Bronchial epithelial cell (primary cell): ENCODE measurements at regions not wholly inside any gene's neighbourhood (a gene's known extent, or its start where the extent isn't known, plus 50 kb on each side); places are given as distances from the start of the nearest gene placed in this dataset.

Source experiments
- DNase-seq: peaks from one replicate; pipeline ENCODE4 v3.0.0-alpha.2; 2010; ENCODE audit warnings: low read depth
- FAIRE-seq: peaks from 2 replicates; lab custom pipeline; 2011; peaks lifted over from hg19 to GRCh38; lab: Jason Lieb, UNC
- H3K27me3 ChIP-seq: 2 replicates; pipeline ENCODE4 v1.5.1; 2011; ENCODE audit warnings: low read length; ENCODE audit not compliant: control insufficient read depth, insufficient read depth
- H3K36me3 ChIP-seq: 2 replicates; pipeline ENCODE4 v1.5.1; 2011; ENCODE audit warnings: low read length; ENCODE audit not compliant: control insufficient read depth, insufficient read depth
- H3K4me3 ChIP-seq: 2 replicates; pipeline ENCODE4 v1.5.1; 2011; ENCODE audit warnings: mild to moderate bottlenecking, low read depth, low read length, control low read depth
- CTCF ChIP-seq: IDR thresholded peaks from 2 replicates; pipeline ENCODE4 v1.5.1; 2011; ENCODE audit warnings: mild to moderate bottlenecking, moderate library complexity, low read length, control low read depth, inconsistent platforms; ENCODE audit not compliant: insufficient read depth, severe bottlenecking

GRCh38 chr1:229972600-229973296 lies 94.3 kb upstream of the GALNT2 start:
- H3K4me3 ChIP-seq, result no peak overlapping the region
- DNase-seq (no peak), FAIRE-seq (no peak)
- peak; percentile 19 for TF ChIP-seq CTCF
- no peaks in the 10 kb centered on the region for H3K27me3 ChIP-seq
- H3K36me3 ChIP-seq, result no peaks in the 10 kb centered on the region

GRCh38 chr1:229973297-229973612 lies 93.8 kb upstream of the GALNT2 start:
- DNase-seq, result no peak
- Histone ChIP-seq H3K36me3 (no peaks in the 10 kb centered on the region), H3K27me3 (no peaks in the 10 kb centered on the region), H3K4me3 (no peak overlapping the region)
- TF ChIP-seq CTCF, result no peak
- FAIRE-seq, result no peak

GRCh38 chr1:229975047-229975446 lies 92.0 kb upstream of the GALNT2 start:
- no peak for TF ChIP-seq CTCF
- Histone ChIP-seq H3K36me3 (no peaks in the 10 kb centered on the region), H3K4me3 (no peak overlapping the region), H3K27me3 (no peaks in the 10 kb centered on the region)
- no peak for FAIRE-seq
- no peak for DNase-seq

- no peak for TF ChIP-seq CTCF
- no peak overlapping the region for H3K4me3 ChIP-seq
- DNase-seq, result peak; percentile 87
- no peaks in the 10 kb centered on the region for H3K36me3 ChIP-seq
- no peaks in the 10 kb centered on the region for H3K27me3 ChIP-seq
- no peak for FAIRE-seq
Observed at GRCh38 chr1:229980009-229980408, 87.0 kb upstream of the GALNT2 start.

- Histone ChIP-seq H3K27me3 (no peaks in the 10 kb centered on the region), H3K36me3 (no peaks in the 10 kb centered on the region), H3K4me3 (no peak overlapping the region)
- DNase-seq, result no peak
- peak; percentile 60 for FAIRE-seq
- no peak for TF ChIP-seq CTCF
Observed at GRCh38 chr1:229981736-229982135, 85.3 kb upstream of the GALNT2 start.
